Heart left ventricle (tissue), 16 donors: ENCODE measurements at regions not wholly inside any gene's neighbourhood (a gene's known extent, or its start where the extent isn't known, plus 50 kb on each side); places are given as distances from the start of the nearest gene placed in this dataset.

Source experiments
- ATAC-seq, 4 donors: fragments of 200-7000 bp; cut with Tn5 transposase; one replicate each; pipeline ENCODE4 v1.9.1; 2020 to 2022; ENCODE audit warnings: moderate library complexity in 4 of 4, mild to moderate bottlenecking in 3 of 4, moderate number of reproducible peaks in 1 of 4
- DNase-seq, 5 donors: peaks; one replicate each; pipeline ENCODE4 v3.0.0-alpha.2; 2020
- H3K27ac ChIP-seq, 12 donors: fragments of 200-600 bp; sonication (generic) in 4 of 12; one replicate each; pipeline versions ENCODE4 v1.5.0 to v1.8.0; 2016 to 2022; ENCODE audit warnings: mild to moderate bottlenecking in 2 of 12
- H3K27me3 ChIP-seq, 9 donors: fragments of 200-600 bp; sonication (generic) in 2 of 9; one replicate each; pipeline versions ENCODE4 v1.5.1 to v1.8.0; 2016 to 2022; ENCODE audit warnings: mild to moderate bottlenecking in 3 of 9
- H3K36me3 ChIP-seq, 9 donors: fragments of 200-600 bp; sonication (generic) in 2 of 9; one replicate each; pipeline versions ENCODE4 v1.5.0 to v1.8.0; 2018 to 2022; ENCODE audit warnings: mild to moderate bottlenecking in 2 of 9
- H3K4me1 ChIP-seq, 12 donors: fragments of 200-600 bp; sonication (generic) in 4 of 12; one replicate each; pipeline versions ENCODE4 v1.5.0 to v1.8.0; 2016 to 2022; ENCODE audit warnings: mild to moderate bottlenecking in 3 of 12
- H3K4me3 ChIP-seq, 12 donors: fragments of 200-600 bp; sonication (generic) in 4 of 12; one replicate each; pipeline versions ENCODE4 v1.5.0 to v1.8.0; 2017 to 2022; ENCODE audit warnings: mild to moderate bottlenecking in 9 of 12, moderate library complexity in 4 of 12
- H3K9me3 ChIP-seq, 12 donors: fragments of 200-600 bp; sonication (generic) in 4 of 12; one replicate each; pipeline versions ENCODE4 v1.5.0 to v1.8.0; 2016 to 2022; ENCODE audit warnings: mild to moderate bottlenecking in 1 of 12
- CTCF ChIP-seq, 12 donors: fragments of 200-600 bp; sonication (generic) in 4 of 12; IDR thresholded peaks; one replicate each; pipeline versions ENCODE4 v1.5.0 to v1.8.0; 2018 to 2022; ENCODE audit warnings: antibody characterized with exemption in 12 of 12, mild to moderate bottlenecking in 5 of 12
- POLR2A ChIP-seq, 2 donors: fragments of 450-650 bp; IDR thresholded peaks; one replicate each; pipeline ENCODE4 v1.6.1; 2017; ENCODE audit warnings: antibody characterized with exemption in 2 of 2, mild to moderate bottlenecking in 2 of 2, moderate library complexity in 2 of 2
- WGBS, 4 donors: extraction: QIAGEN DNeasy Blood & Tissue Kit in 2 of 4; methylation state at CpG; one replicate each; pipeline versions ENCODE4 v1.1.5 to v1.1.7; 2013 to 2018; 5-methylcytosine and 5-hydroxymethylcytosine counted together
- intact Hi-C, 10 donors: fragments of 100-400 bp; cut with DNase I; formaldehyde crosslinking; loops; one replicate each; pipeline versions ENCODE4 v1.11.1 to v1.14.2; 2022
- donor health status: ischemic (EF 13 %, LVEDD 7.1; RV severe dilation, severe dysfunction).
- donor health status: healthy with polysubstance abuse.
- donor health status: DM: no; HTN: yes; CAD: no.
- donor health status: DM: no; HTN: no; CAD: no.
- donor health status: ischemic (EF 25% LVEDD 6.9; RV normal size, moderate dysfunction).
- donor health status: ischemic (EF 25% LVEDD 5.7; RV mildly dilated, moderate dysfunction).
- donor health status: healthy.
- donor health status: DM: yes; HTN: yes; CAD: no.
- donor health status: ischemic (EF 35%, LVEDD 5.7; RV mildly dilated, moderate dysfunction).
- donor health status: nonischemic (EF 11% LVEDD 7.7; RV severe dilation, severe dysfunction).
- donor health status: DM: yes; HTN: yes; CAD: no.
- donor health status: PGD.
- donor health status: ischemic (EF 29% LVEDD 5.4; RV normal size, mild dysfunction).
- donor health status: nonischemic (EF 23%, LVEDD 6.1; RV moderate dilation, normal function).

GRCh38 chr6:54601600-54602300 is 244.8 kb upstream of the FAM83B start:
- Histone ChIP-seq H3K27ac (no peak overlapping the region), H3K4me3 (no peak overlapping the region), H3K27me3 (no peaks in the 10 kb centered on the region), H3K9me3 (no peaks in the 10 kb centered on the region), H3K36me3 (no peaks in the 10 kb centered on the region), H3K4me1 (no peaks in the 10 kb centered on the region)
- ATAC-seq (no peak), DNase-seq (no peak)
- WGBS, 4 donors, result 44 to 61% (median 53%) methylated on average over 3 of the region's 3 CpGs
- intact Hi-C loops, result no loop called here
- TF ChIP-seq CTCF (IDR thresholded peaks at IDR 0.05), result no peak
- TF ChIP-seq POLR2A (IDR thresholded peaks at IDR 0.05), result no peak

- Histone ChIP-seq H3K4me1 (no peaks in the 10 kb centered on the region), H3K27me3 (no peaks in the 10 kb centered on the region), H3K27ac (no peak overlapping the region), H3K36me3 (no peaks in the 10 kb centered on the region), H3K4me3 (no peak overlapping the region), H3K9me3 (no peaks in the 10 kb centered on the region)
- DNase-seq, result no peak
- 76 to 84% (median 81%) methylated on average over 3 of the region's 3 CpGs for WGBS, 4 donors
- no peak for ATAC-seq
- TF ChIP-seq CTCF (IDR thresholded peaks at IDR 0.05) (no peak), POLR2A (IDR thresholded peaks at IDR 0.05) (no peak)
- intact Hi-C loops, result no loop called here
Observed at GRCh38 chr6:54602591-54602990, 244.0 kb upstream of the FAM83B start.

- intact Hi-C loops, result no loop called here
- Histone ChIP-seq H3K4me3 (no peak overlapping the region), H3K4me1 (no peaks in the 10 kb centered on the region), H3K27me3 (no peaks in the 10 kb centered on the region), H3K27ac (no peak overlapping the region), H3K9me3 (no peaks in the 10 kb centered on the region), H3K36me3 (no peaks in the 10 kb centered on the region)
- no peak for ATAC-seq
- TF ChIP-seq POLR2A (IDR thresholded peaks at IDR 0.05) (no peak), CTCF (IDR thresholded peaks at IDR 0.05) (no peak)
- DNase-seq, result no peak
Observed at GRCh38 chr6:54609981-54610380, 236.6 kb upstream of the FAM83B start.

GRCh38 chr6:54613596-54613995 is 233.0 kb upstream of the FAM83B start:
- ATAC-seq (no peak), DNase-seq (no peak)
- intact Hi-C loops, result no loop called here
- no peak overlapping the region for H3K27ac ChIP-seq
- no peak overlapping the region for H3K4me3 ChIP-seq
- TF ChIP-seq POLR2A (IDR thresholded peaks at IDR 0.05) (no peak), CTCF (IDR thresholded peaks at IDR 0.05) (no peak)
- no peaks in the 10 kb centered on the region for H3K36me3 ChIP-seq
- no peaks in the 10 kb centered on the region for H3K9me3 ChIP-seq
- H3K4me1 ChIP-seq, result no peaks in the 10 kb centered on the region
- no peaks in the 10 kb centered on the region for H3K27me3 ChIP-seq
- 66 to 84% (median 76%) methylated on average over 1 of the region's 1 CpG for WGBS, 4 donors
